ENCODE measurements at regions not wholly inside any gene's neighbourhood (a gene's known extent, or its start where the extent isn't known, plus 50 kb on each side); places are given as distances from the start of the nearest gene placed in this dataset.

GRCh38 chr16:61274211-61274610, 762.0 kb downstream of the CDH8 start:
- Mint-ChIP-seq H3K4me3 (no peak overlapping the region), H3K4me1 (no peaks in the 10 kb centered on the region), H3K9me3 (peaks cover 19% of the 10 kb centered on the region), H3K27ac (no peak overlapping the region), H3K36me3 (ENCODE audit: low read depth) (no peaks in the 10 kb centered on the region), H3K27me3 (no peaks in the 10 kb centered on the region)
- DNase-seq = no peak
- POLR2A ChIA-PET = no interaction called here
- CTCF ChIA-PET = no interaction called here

GRCh38 chr16:61270726-61271125, 765.5 kb downstream of the CDH8 start:
- H3K36me3 Mint-ChIP-seq (ENCODE audit: low read depth) = no peaks in the 10 kb centered on the region
- DNase-seq = no peak
- ChIA-PET CTCF (no interaction called here), POLR2A (no interaction called here)
- no peak overlapping the region for H3K27ac Mint-ChIP-seq
- no peak overlapping the region for H3K4me3 Mint-ChIP-seq
- no peaks in the 10 kb centered on the region for H3K4me1 Mint-ChIP-seq
- peaks cover 12% of the 10 kb centered on the region for H3K9me3 Mint-ChIP-seq
- H3K27me3 Mint-ChIP-seq = no peaks in the 10 kb centered on the region

- no peak overlapping the region for H3K4me3 Mint-ChIP-seq
- no peaks in the 10 kb centered on the region for H3K4me1 Mint-ChIP-seq
- peaks cover 6% of the 10 kb centered on the region for H3K9me3 Mint-ChIP-seq
- H3K27ac Mint-ChIP-seq = no peak overlapping the region
- no peak for DNase-seq
- CTCF ChIA-PET = no interaction called here
- no peaks in the 10 kb centered on the region for H3K27me3 Mint-ChIP-seq
- no peaks in the 10 kb centered on the region for H3K36me3 Mint-ChIP-seq (ENCODE audit: low read depth)
- POLR2A ChIA-PET = no interaction called here
These were observed 772.8 kb downstream of the CDH8 start for GRCh38 chr16:61263400-61263799.

GRCh38 chr16:61261315-61261714, 774.9 kb downstream of the CDH8 start:
- no peak overlapping the region for H3K4me3 Mint-ChIP-seq
- no peak for DNase-seq
- H3K27ac Mint-ChIP-seq = no peak overlapping the region
- no peaks in the 10 kb centered on the region for H3K27me3 Mint-ChIP-seq
- H3K4me1 Mint-ChIP-seq = no peaks in the 10 kb centered on the region
- ChIA-PET POLR2A (no interaction called here), CTCF (no interaction called here)
- no peaks in the 10 kb centered on the region for H3K36me3 Mint-ChIP-seq (ENCODE audit: low read depth)
- H3K9me3 Mint-ChIP-seq = peaks cover 4% of the 10 kb centered on the region

- no peak overlapping the region for H3K4me3 Mint-ChIP-seq
- H3K27me3 Mint-ChIP-seq = no peaks in the 10 kb centered on the region
- H3K4me1 Mint-ChIP-seq = no peaks in the 10 kb centered on the region
- no peaks in the 10 kb centered on the region for H3K36me3 Mint-ChIP-seq (ENCODE audit: low read depth)
- no peak for DNase-seq
- CTCF ChIA-PET = no interaction called here
- H3K27ac Mint-ChIP-seq = no peak overlapping the region
- peaks cover 5% of the 10 kb centered on the region for H3K9me3 Mint-ChIP-seq
- POLR2A ChIA-PET = no interaction called here
These were observed 789.6 kb downstream of the CDH8 start for GRCh38 chr16:61246592-61246991.

GRCh38 chr16:61243954-61244353, 792.3 kb downstream of the CDH8 start:
- H3K27me3 Mint-ChIP-seq = no peaks in the 10 kb centered on the region
- H3K9me3 Mint-ChIP-seq = peaks cover 7% of the 10 kb centered on the region
- no peak overlapping the region for H3K4me3 Mint-ChIP-seq
- H3K4me1 Mint-ChIP-seq = no peaks in the 10 kb centered on the region
- no peak for DNase-seq
- H3K27ac Mint-ChIP-seq = no peak overlapping the region
- POLR2A ChIA-PET = no interaction called here
- CTCF ChIA-PET = no interaction called here
- no peaks in the 10 kb centered on the region for H3K36me3 Mint-ChIP-seq (ENCODE audit: low read depth)

GRCh38 chr16:61237884-61238485, 798.3 kb downstream of the CDH8 start:
- H3K36me3 Mint-ChIP-seq (ENCODE audit: low read depth) = no peaks in the 10 kb centered on the region
- no peak for DNase-seq
- POLR2A ChIA-PET = no interaction called here
- H3K4me3 Mint-ChIP-seq = no peak overlapping the region
- peaks cover 7% of the 10 kb centered on the region for H3K9me3 Mint-ChIP-seq
- CTCF ChIA-PET = no interaction called here
- no peak overlapping the region for H3K27ac Mint-ChIP-seq
- no peaks in the 10 kb centered on the region for H3K4me1 Mint-ChIP-seq
- no peaks in the 10 kb centered on the region for H3K27me3 Mint-ChIP-seq

- H3K27ac Mint-ChIP-seq = no peak overlapping the region
- H3K4me3 Mint-ChIP-seq = no peak overlapping the region
- H3K27me3 Mint-ChIP-seq = no peaks in the 10 kb centered on the region
- peaks cover 9% of the 10 kb centered on the region for H3K9me3 Mint-ChIP-seq
- ChIA-PET POLR2A (no interaction called here), CTCF (no interaction called here)
- H3K4me1 Mint-ChIP-seq = no peaks in the 10 kb centered on the region
- no peaks in the 10 kb centered on the region for H3K36me3 Mint-ChIP-seq (ENCODE audit: low read depth)
- no peak for DNase-seq
These were observed 802.5 kb downstream of the CDH8 start for GRCh38 chr16:61233713-61234112.

GRCh38 chr16:61228371-61228770, 807.9 kb downstream of the CDH8 start:
- Mint-ChIP-seq H3K4me3 (no peak overlapping the region), H3K27me3 (no peaks in the 10 kb centered on the region), H3K36me3 (ENCODE audit: low read depth) (no peaks in the 10 kb centered on the region), H3K4me1 (no peaks in the 10 kb centered on the region), H3K27ac (no peak overlapping the region), H3K9me3 (peaks cover 14% of the 10 kb centered on the region)
- ChIA-PET CTCF (no interaction called here), POLR2A (no interaction called here)
- no peak for DNase-seq

- Mint-ChIP-seq H3K4me3 (no peak overlapping the region), H3K4me1 (no peaks in the 10 kb centered on the region), H3K27me3 (no peaks in the 10 kb centered on the region), H3K27ac (no peak overlapping the region), H3K9me3 (peaks cover 7% of the 10 kb centered on the region), H3K36me3 (ENCODE audit: low read depth) (no peaks in the 10 kb centered on the region)
- POLR2A ChIA-PET = no interaction called here
- CTCF ChIA-PET = no interaction called here
- no peak for DNase-seq
These were observed 820.6 kb downstream of the CDH8 start for GRCh38 chr16:61215605-61216004.

- Mint-ChIP-seq H3K4me3 (no peak overlapping the region), H3K27ac (no peak overlapping the region), H3K4me1 (no peaks in the 10 kb centered on the region), H3K9me3 (peaks cover 7% of the 10 kb centered on the region), H3K27me3 (no peaks in the 10 kb centered on the region), H3K36me3 (ENCODE audit: low read depth) (no peaks in the 10 kb centered on the region)
- DNase-seq = no peak
- ChIA-PET POLR2A (no interaction called here), CTCF (no interaction called here)
These were observed 821.5 kb downstream of the CDH8 start for GRCh38 chr16:61214780-61215179.

- H3K27me3 Mint-ChIP-seq = no peaks in the 10 kb centered on the region
- H3K36me3 Mint-ChIP-seq (ENCODE audit: low read depth) = no peaks in the 10 kb centered on the region
- no peak overlapping the region for H3K27ac Mint-ChIP-seq
- no peak overlapping the region for H3K4me3 Mint-ChIP-seq
- H3K9me3 Mint-ChIP-seq = peaks cover 20% of the 10 kb centered on the region
- DNase-seq = no peak
- H3K4me1 Mint-ChIP-seq = no peaks in the 10 kb centered on the region
- ChIA-PET CTCF (no interaction called here), POLR2A (no interaction called here)
These were observed 826.2 kb downstream of the CDH8 start for GRCh38 chr16:61210076-61210475.

GRCh38 chr16:61195006-61195405, 841.2 kb downstream of the CDH8 start:
- H3K36me3 Mint-ChIP-seq (ENCODE audit: low read depth) = no peaks in the 10 kb centered on the region
- no peaks in the 10 kb centered on the region for H3K4me1 Mint-ChIP-seq
- H3K27ac Mint-ChIP-seq = no peak overlapping the region
- ChIA-PET POLR2A (no interaction called here), CTCF (no interaction called here)
- H3K4me3 Mint-ChIP-seq = no peak overlapping the region
- H3K27me3 Mint-ChIP-seq = no peaks in the 10 kb centered on the region
- peaks cover 30% of the 10 kb centered on the region for H3K9me3 Mint-ChIP-seq
- DNase-seq = no peak

- CTCF ChIA-PET = no interaction called here
- no peak for DNase-seq
- POLR2A ChIA-PET = no interaction called here
- Mint-ChIP-seq H3K4me3 (no peak overlapping the region), H3K9me3 (peaks cover 34% of the 10 kb centered on the region), H3K27me3 (no peaks in the 10 kb centered on the region), H3K36me3 (ENCODE audit: low read depth) (no peaks in the 10 kb centered on the region), H3K27ac (no peak overlapping the region), H3K4me1 (no peaks in the 10 kb centered on the region)
These were observed 841.7 kb downstream of the CDH8 start for GRCh38 chr16:61194573-61194972.

- H3K36me3 Mint-ChIP-seq (ENCODE audit: low read depth) = no peaks in the 10 kb centered on the region
- ChIA-PET POLR2A (no interaction called here), CTCF (no interaction called here)
- no peak overlapping the region for H3K27ac Mint-ChIP-seq
- no peaks in the 10 kb centered on the region for H3K4me1 Mint-ChIP-seq
- H3K4me3 Mint-ChIP-seq = no peak overlapping the region
- peaks cover 5% of the 10 kb centered on the region for H3K9me3 Mint-ChIP-seq
- DNase-seq = no peak
- H3K27me3 Mint-ChIP-seq = no peaks in the 10 kb centered on the region
These were observed 853.8 kb downstream of the CDH8 start for GRCh38 chr16:61182391-61182790.

All from activated CD4-positive, alpha-beta memory T cell treated with anti-CD3 and anti-CD28 coated beads, Interleukin-2, amount 10 ng/mL, durations not matched to agents 7 days and 5 days (primary cell).